A549 (cell line): ENCODE measurements at regions not wholly inside any gene's neighbourhood (a gene's known extent, or its start where the extent isn't known, plus 50 kb on each side); places are given as distances from the start of the nearest gene placed in this dataset.

Experiments used
- ATAC-seq, 2 experiments: fragments of 200-7000 bp in 1 of 2; fragments of >200 bp in 1 of 2; cut with Nextera tagmentation in 1 of 2; cut with Tn5 transposase in 1 of 2; 3 replicates each; pipeline versions ENCODE4 v1.8.0 to v1.9.1; 2018 to 2020; ENCODE audit warnings: mild to moderate bottlenecking in 1 of 2, moderate library complexity in 1 of 2
- CTCF ChIA-PET: fragments of 300-600 bp; sonication (Branson Sonifier 250); formaldehyde crosslinking; extraction: SDS; loops from one replicate; lab custom pipeline; 2021; ENCODE audit warnings: antibody characterized with exemption, inconsistent platforms; lab: Yijun Ruan, JAX
- POLR2A ChIA-PET: fragments of 350-600 bp; formaldehyde crosslinking; extraction: SDS; loops from one replicate; lab custom pipeline; 2021; ENCODE audit warnings: antibody characterized with exemption, inconsistent platforms; lab: Yijun Ruan, JAX
- DNase-seq, 2 experiments: peaks; one replicate each; pipeline versions ENCODE4 v3.0.0 to v3.0.0-alpha.2; 2011 to 2016; ENCODE audit warnings: low read depth in 1 of 2, low spot score in 1 of 2
- FAIRE-seq: peaks from 2 replicates; lab custom pipeline; 2011; peaks lifted over from hg19 to GRCh38; lab: Jason Lieb, UNC
- H3K27ac ChIP-seq, 2 experiments: fragments of >200 bp; sonication (Bioruptor Twin); formaldehyde crosslinking; 3 replicates each; pipeline ENCODE4 v1.5.1; 2016 to 2017
- H3K4me1 ChIP-seq: fragments of >200 bp; sonication (Bioruptor Twin); formaldehyde crosslinking; 3 replicates; pipeline ENCODE4 v1.6.1; 2016
- H3K4me2 ChIP-seq: fragments of >200 bp; sonication (Bioruptor Twin); formaldehyde crosslinking; 3 replicates; pipeline ENCODE4 v1.6.1; 2016
- H3K4me3 ChIP-seq: fragments of >200 bp; sonication (Bioruptor Twin); formaldehyde crosslinking; 3 replicates; pipeline ENCODE4 v1.5.1; 2016
- H3K9me3 ChIP-seq: fragments of >200 bp; sonication (Bioruptor Twin); formaldehyde crosslinking; 3 replicates; pipeline ENCODE4 v1.6.1; 2016
- CBX8 ChIP-seq: fragments of 200-600 bp; sonication (generic); IDR thresholded peaks from 2 replicates; pipeline ENCODE4 v1.6.1; 2016
- CEBPB ChIP-seq, 2 experiments: fragments of >200 bp in 1 of 2; sonication (Bioruptor Twin) in 1 of 2; formaldehyde crosslinking in 1 of 2; IDR thresholded peaks; 2 replicates each; pipeline ENCODE4 v1.6.1; 2012 to 2016
- CHD4 ChIP-seq: fragments of 200-600 bp; sonication (generic); IDR thresholded peaks from 2 replicates; pipeline ENCODE4 v1.6.1; 2016; ENCODE audit warnings: antibody characterized with exemption, mild to moderate bottlenecking, borderline replicate concordance
- EHMT2 ChIP-seq: fragments of 200-600 bp; sonication (generic); IDR thresholded peaks from 2 replicates; pipeline ENCODE4 v1.6.1; 2016; ENCODE audit warnings: antibody characterized with exemption, low read depth, mild to moderate bottlenecking, moderate library complexity
- ELK1 ChIP-seq: fragments of 150-350 bp; IDR thresholded peaks from 2 replicates; pipeline ENCODE4 v1.6.1; 2014; ENCODE audit warnings: low read depth, mild to moderate bottlenecking, low read length
- FOSL2 ChIP-seq, 2 experiments: fragments of 450-650 bp in 1 of 2; fragments of >200 bp in 1 of 2; sonication (Bioruptor Twin) in 1 of 2; formaldehyde crosslinking; IDR thresholded peaks; 2 replicates each; pipeline versions ENCODE4 v1.5.0 to v1.6.1; 2016 to 2020; ENCODE audit warnings: mild to moderate bottlenecking in 1 of 2, moderate library complexity in 1 of 2
- HES2 ChIP-seq: fragments of >200 bp; sonication (Bioruptor Twin); formaldehyde crosslinking; IDR thresholded peaks from 2 replicates; pipeline ENCODE4 v1.6.1; 2016
- HEYL ChIP-seq: fragments of 250-450 bp; sonication (Bioruptor Pico); IDR thresholded peaks from 2 replicates; pipeline ENCODE4 v1.8.0; 2021; ENCODE audit warnings: mild to moderate bottlenecking, moderate library complexity
- HMGXB4 ChIP-seq: fragments of 250-450 bp; sonication (Bioruptor Pico); IDR thresholded peaks from 2 replicates; pipeline ENCODE4 v1.5.0; 2021; ENCODE audit warnings: mild to moderate bottlenecking, moderate library complexity, borderline replicate concordance
- HOXA7 ChIP-seq: fragments of 250-450 bp; sonication (Bioruptor Pico); IDR thresholded peaks from 2 replicates; pipeline ENCODE4 v1.5.0; 2020; ENCODE audit warnings: mild to moderate bottlenecking, moderate library complexity
- HOXB5 ChIP-seq: fragments of 250-450 bp; sonication (Bioruptor Pico); IDR thresholded peaks from 2 replicates; pipeline ENCODE4 v1.5.0; 2020; ENCODE audit warnings: mild to moderate bottlenecking, moderate library complexity
- JUNB ChIP-seq: fragments of >200 bp; sonication (Bioruptor Twin); formaldehyde crosslinking; IDR thresholded peaks from 2 replicates; pipeline ENCODE4 v1.6.1; 2016
- MAFK ChIP-seq: fragments of 450-650 bp; IDR thresholded peaks from 2 replicates; pipeline ENCODE4 v1.6.1; 2014; ENCODE audit not compliant: partially characterized antibody
- MAZ ChIP-seq: fragments of 150-350 bp; IDR thresholded peaks from 2 replicates; pipeline ENCODE4 v1.6.1; 2014; ENCODE audit warnings: antibody characterized with exemption, low read depth, low read length, borderline replicate concordance
- NFE2L2 ChIP-seq: fragments of 150-350 bp; conservative IDR thresholded peaks from 2 replicates; pipeline ENCODE4 v1.6.1; 2014; ENCODE audit warnings: low read length
- NR3C1 ChIP-seq: fragments of >200 bp; sonication (Bioruptor Twin); formaldehyde crosslinking; IDR thresholded peaks from 3 replicates; pipeline ENCODE4 v1.6.1; 2017
- PBX3 ChIP-seq: IDR thresholded peaks from 2 replicates; pipeline ENCODE4 v1.6.1; 2012
- PHF8 ChIP-seq: fragments of 200-600 bp; sonication (generic); IDR thresholded peaks from 2 replicates; pipeline ENCODE4 v1.6.1; 2016; ENCODE audit warnings: low read depth, mild to moderate bottlenecking, antibody characterized with exemption, moderate library complexity, borderline replicate concordance
- POLR2AphosphoS2 ChIP-seq: conservative IDR thresholded peaks from 2 replicates; pipeline ENCODE4 v1.6.1; 2012; ENCODE audit warnings: low read length, improper control_type of control experiment, inconsistent platforms
- SMC3 ChIP-seq: fragments of >200 bp; sonication (Bioruptor Twin); formaldehyde crosslinking; IDR thresholded peaks from 3 replicates; pipeline ENCODE4 v1.6.1; 2018; ENCODE audit warnings: inconsistent platforms
- TFCP2L1 ChIP-seq: fragments of 250-450 bp; sonication (Bioruptor Pico); IDR thresholded peaks from 2 replicates; pipeline ENCODE4 v1.5.0; 2021; ENCODE audit warnings: mild to moderate bottlenecking
- USF2 ChIP-seq: fragments of 450-650 bp; IDR thresholded peaks from 2 replicates; pipeline ENCODE4 v1.6.1; 2014; ENCODE audit warnings: antibody characterized with exemption
- WGBS: methylation state at CpG from one replicate; pipeline ENCODE4 v1.1.6; 2017; ENCODE audit errors: missing lambda C conversion rate; 5-methylcytosine and 5-hydroxymethylcytosine counted together

GRCh38 chr5:57595523-57595991 is 112.9 kb upstream of the ACTBL2 start:
- no peak overlapping the region for H3K4me2 ChIP-seq
- 0 out of 3 replicates have a peak, but pooled peaks cover 7% of the 10 kb centered on the region for H3K4me1 ChIP-seq
- POLR2A ChIA-PET = no interaction called here
- TF ChIP-seq TFCP2L1 (CRISPR knock-in tag) (no peak), HEYL (CRISPR knock-in tag) (no peak), NFE2L2 (no peak), HOXB5 (CRISPR knock-in tag) (no peak), SMC3 (no peak), ELK1 (no peak), CHD4 (no peak), HMGXB4 (CRISPR knock-in tag) (no peak), POLR2AphosphoS2 (no peak), JUNB (no peak)
- TF ChIP-seq, all 56 proteins: peak for 0
- DNase-seq (no peak), ATAC-seq (no peak), FAIRE-seq (no peak)
- 49% methylated on average over 1 of the region's 1 CpG for WGBS
- CTCF ChIA-PET = no interaction called here
- H3K27ac ChIP-seq = no peak overlapping the region
- H3K4me3 ChIP-seq = no peak overlapping the region
- no peaks in the 10 kb centered on the region for H3K9me3 ChIP-seq

- POLR2A ChIA-PET = no interaction called here
- DNase-seq (no peak), ATAC-seq (no peak), FAIRE-seq (no peak)
- no peak for TF ChIP-seq FOSL2 (IDR thresholded peaks at IDR 0.05)
- TF ChIP-seq FOSL2 (CRISPR knock-in tag; IDR thresholded peaks at IDR 0.05) = no peak
- TF ChIP-seq ELK1 = no peak
- TF ChIP-seq EHMT2 = no peak
- TF ChIP-seq MAZ = no peak
- TF ChIP-seq MAFK = no peak
- TF ChIP-seq PHF8 = no peak
- no peak for TF ChIP-seq CBX8
- no peak for TF ChIP-seq HMGXB4 (CRISPR knock-in tag)
- TF ChIP-seq HOXA7 (CRISPR knock-in tag) = no peak
- TF ChIP-seq PBX3 = no peak
- TF ChIP-seq NR3C1 = no peak
- TF ChIP-seq CEBPB (IDR thresholded peaks at IDR 0.05) = no peak
- no peak for TF ChIP-seq SMC3
- no peak for TF ChIP-seq NFE2L2
- no peak for TF ChIP-seq USF2
- no peak for TF ChIP-seq HES2
- CTCF ChIA-PET = no interaction called here
- H3K4me3 ChIP-seq = no peak overlapping the region
- H3K4me1 ChIP-seq = 0 out of 3 replicates have a peak, but pooled peaks cover 7% of the 10 kb centered on the region
- no peaks in the 10 kb centered on the region for H3K9me3 ChIP-seq
- WGBS = 65% methylated on average over 6 of the region's 6 CpGs
- no peak overlapping the region for H3K4me2 ChIP-seq
- H3K27ac ChIP-seq = no peak overlapping the region
These were observed 111.8 kb upstream of the ACTBL2 start for GRCh38 chr5:57594436-57594835.
